ENCODE measurements at regions not wholly inside any gene's neighbourhood (a gene's known extent, or its start where the extent isn't known, plus 50 kb on each side); places are given as distances from the start of the nearest gene placed in this dataset.

DNA sequence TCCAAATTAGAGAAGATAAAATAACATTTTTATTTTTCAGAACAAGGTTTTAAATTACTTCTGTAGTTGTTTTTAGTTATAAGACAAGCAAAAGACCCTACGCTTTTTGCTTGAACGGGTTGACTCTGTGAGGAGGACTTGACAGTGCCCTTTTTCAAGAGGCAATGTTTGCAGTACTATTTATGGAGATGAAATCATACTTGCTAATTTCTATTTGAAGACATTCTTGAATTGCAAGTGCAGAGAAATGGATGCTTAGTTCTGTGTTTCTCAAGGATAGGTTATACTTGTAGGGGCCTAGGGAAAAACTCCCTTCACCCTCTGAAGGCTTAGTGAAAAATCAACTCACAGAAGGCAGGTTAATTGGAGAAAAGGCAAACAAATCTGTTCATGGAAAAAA, 1229.5 kb downstream of the REEP3 start:
- ChIA-PET POLR2A (no interaction called here), CTCF (ENCODE audit: low intra/inter-chr PET ratio, low total read pairs) (no interaction called here)
- FAIRE-seq (no peak), ATAC-seq (no peak), DNase-seq (ENCODE audit: low spot score) (no peak)
- Histone ChIP-seq H3K4me3 (replicated peaks in 1 of 3; ENCODE audit: insufficient read depth in 1 of 3, low read depth in 2 of 3, low read length in 3 of 3) (no peak overlapping the region), H3K4me2 (ENCODE audit: low read depth, low read length) (no peak overlapping the region), H3K27me3 (ENCODE audit: control insufficient read depth in 1 of 2, insufficient read depth in 2 of 2, low read length in 2 of 2) (no peaks in the 10 kb centered on the region), H3K9me3 (ENCODE audit: low read length) (no peaks in the 10 kb centered on the region), H3K36me3 (replicated peaks in 1 of 2; ENCODE audit: control insufficient read depth in 1 of 2, insufficient read depth in 2 of 2, low read length in 2 of 2) (no peaks in the 10 kb centered on the region), H3K27ac (ENCODE audit: extremely low read length, insufficient read depth, low read length) (no peak overlapping the region), H2AFZ (ENCODE audit: low read length) (no peak overlapping the region), H3K4me1 (ENCODE audit: insufficient read depth, low read length) (no peaks in the 10 kb centered on the region), H4K20me1 (ENCODE audit: insufficient read depth, low read length) (no peaks in the 10 kb centered on the region), H3K79me2 (ENCODE audit: insufficient read depth, low read length) (no peaks in the 10 kb centered on the region), H3K9ac (ENCODE audit: insufficient read depth, low read depth, low read length) (no peak overlapping the region)
- WGBS (ENCODE audit: low lambda C conversion rate): 12% methylated on average over 2 of the region's 2 CpGs
- no TSS peak for BruUV-seq (replicated peaks)
- no peak for TF ChIP-seq ZNF781 (CRISPR knock-in tag; IDR thresholded peaks at IDR 0.05; ENCODE audit: borderline replicate concordance, not compliant biosample characterization)
- intact Hi-C loops (cut with micrococcal nuclease; ENCODE audit: unreplicated experiment): no loop called here
- in situ Hi-C loops (cut with HindIII; ENCODE audit: extremely low pct_ligation_motif_present, low pct_unique_long_range_greater_than_20kb): no loop called here

DNA sequence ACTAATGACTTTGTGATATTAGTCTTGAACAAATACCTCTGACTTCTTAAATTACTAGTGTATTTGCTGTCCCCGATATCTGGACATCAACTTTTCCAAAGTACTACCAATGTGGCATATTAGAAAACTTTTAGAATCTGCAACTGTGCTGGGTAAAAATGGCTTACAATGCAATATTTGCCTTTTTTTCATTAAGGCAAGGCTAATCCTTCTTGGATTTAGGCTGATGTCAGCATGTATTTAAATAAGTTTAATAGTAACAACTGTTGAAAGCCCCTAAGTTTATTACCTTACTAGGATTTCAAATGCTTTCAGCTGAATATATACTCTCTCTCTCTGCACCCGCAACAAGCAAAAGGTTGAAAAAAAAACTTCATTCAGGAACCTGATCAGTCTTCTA, 1232.3 kb downstream of the REEP3 start:
- H4K20me1 ChIP-seq (ENCODE audit: insufficient read depth, low read length): no peaks in the 10 kb centered on the region
- no peak overlapping the region for H3K4me3 ChIP-seq (replicated peaks in 1 of 3; ENCODE audit: insufficient read depth in 1 of 3, low read depth in 2 of 3, low read length in 3 of 3)
- intact Hi-C loops (cut with micrococcal nuclease; ENCODE audit: unreplicated experiment) (no loop called here), in situ Hi-C loops (cut with HindIII; ENCODE audit: extremely low pct_ligation_motif_present, low pct_unique_long_range_greater_than_20kb) (no loop called here)
- no TSS peak for BruUV-seq (replicated peaks)
- TF ChIP-seq, protein P1, sequence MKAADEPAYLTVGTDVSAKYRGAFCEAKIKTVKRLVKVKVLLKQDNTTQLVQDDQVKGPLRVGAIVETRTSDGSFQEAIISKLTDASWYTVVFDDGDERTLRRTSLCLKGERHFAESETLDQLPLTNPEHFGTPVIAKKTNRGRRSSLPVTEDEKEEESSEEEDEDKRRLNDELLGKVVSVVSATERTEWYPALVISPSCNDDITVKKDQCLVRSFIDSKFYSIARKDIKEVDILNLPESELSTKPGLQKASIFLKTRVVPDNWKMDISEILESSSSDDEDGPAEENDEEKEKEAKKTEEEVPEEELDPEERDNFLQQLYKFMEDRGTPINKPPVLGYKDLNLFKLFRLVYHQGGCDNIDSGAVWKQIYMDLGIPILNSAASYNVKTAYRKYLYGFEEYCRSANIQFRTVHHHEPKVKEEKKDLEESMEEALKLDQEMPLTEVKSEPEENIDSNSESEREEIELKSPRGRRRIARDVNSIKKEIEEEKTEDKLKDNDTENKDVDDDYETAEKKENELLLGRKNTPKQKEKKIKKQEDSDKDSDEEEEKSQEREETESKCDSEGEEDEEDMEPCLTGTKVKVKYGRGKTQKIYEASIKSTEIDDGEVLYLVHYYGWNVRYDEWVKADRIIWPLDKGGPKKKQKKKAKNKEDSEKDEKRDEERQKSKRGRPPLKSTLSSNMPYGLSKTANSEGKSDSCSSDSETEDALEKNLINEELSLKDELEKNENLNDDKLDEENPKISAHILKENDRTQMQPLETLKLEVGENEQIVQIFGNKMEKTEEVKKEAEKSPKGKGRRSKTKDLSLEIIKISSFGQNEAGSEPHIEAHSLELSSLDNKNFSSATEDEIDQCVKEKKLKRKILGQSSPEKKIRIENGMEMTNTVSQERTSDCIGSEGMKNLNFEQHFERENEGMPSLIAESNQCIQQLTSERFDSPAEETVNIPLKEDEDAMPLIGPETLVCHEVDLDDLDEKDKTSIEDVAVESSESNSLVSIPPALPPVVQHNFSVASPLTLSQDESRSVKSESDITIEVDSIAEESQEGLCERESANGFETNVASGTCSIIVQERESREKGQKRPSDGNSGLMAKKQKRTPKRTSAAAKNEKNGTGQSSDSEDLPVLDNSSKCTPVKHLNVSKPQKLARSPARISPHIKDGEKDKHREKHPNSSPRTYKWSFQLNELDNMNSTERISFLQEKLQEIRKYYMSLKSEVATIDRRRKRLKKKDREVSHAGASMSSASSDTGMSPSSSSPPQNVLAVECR (CRISPR knock-in tag; IDR thresholded peaks at IDR 0.05; ENCODE audit: borderline replicate concordance): no peak
- TF ChIP-seq MAFF (IDR thresholded peaks at IDR 0.05; ENCODE audit: low read depth, low read length) (peak; percentile 58; the same call in 1 of the 2 replicates), RFX1 (IDR thresholded peaks at IDR 0.05) (no peak), ZFP37 (CRISPR knock-in tag; IDR thresholded peaks at IDR 0.05; ENCODE audit: borderline replicate concordance) (no peak), MAFK (conservative IDR thresholded peaks at IDR 0.05 in 1 of 2, IDR thresholded peaks at IDR 0.05 in 1 of 2; ENCODE audit: low read length in 2 of 2) (peak; percentile 42 to 74; a peak in 3 of 4 replicates)
- TF ChIP-seq, protein P2, sequence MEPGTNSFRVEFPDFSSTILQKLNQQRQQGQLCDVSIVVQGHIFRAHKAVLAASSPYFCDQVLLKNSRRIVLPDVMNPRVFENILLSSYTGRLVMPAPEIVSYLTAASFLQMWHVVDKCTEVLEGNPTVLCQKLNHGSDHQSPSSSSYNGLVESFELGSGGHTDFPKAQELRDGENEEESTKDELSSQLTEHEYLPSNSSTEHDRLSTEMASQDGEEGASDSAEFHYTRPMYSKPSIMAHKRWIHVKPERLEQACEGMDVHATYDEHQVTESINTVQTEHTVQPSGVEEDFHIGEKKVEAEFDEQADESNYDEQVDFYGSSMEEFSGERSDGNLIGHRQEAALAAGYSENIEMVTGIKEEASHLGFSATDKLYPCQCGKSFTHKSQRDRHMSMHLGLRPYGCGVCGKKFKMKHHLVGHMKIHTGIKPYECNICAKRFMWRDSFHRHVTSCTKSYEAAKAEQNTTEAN (CRISPR knock-in tag; conservative IDR thresholded peaks at IDR 0.05): no peak
- ATAC-seq (no peak), DNase-seq (ENCODE audit: low spot score) (no peak), FAIRE-seq (no peak)
- no peak overlapping the region for H3K27ac ChIP-seq (ENCODE audit: extremely low read length, insufficient read depth, low read length)
- H3K4me2 ChIP-seq (ENCODE audit: low read depth, low read length): no peak overlapping the region
- 26% methylated on average over 2 of the region's 2 CpGs for WGBS (ENCODE audit: low lambda C conversion rate)
- no peaks in the 10 kb centered on the region for H3K79me2 ChIP-seq (ENCODE audit: insufficient read depth, low read length)
- no peaks in the 10 kb centered on the region for H3K9me3 ChIP-seq (ENCODE audit: low read length)
- POLR2A ChIA-PET: no interaction called here
- H2AFZ ChIP-seq (ENCODE audit: low read length): no peak overlapping the region
- no peaks in the 10 kb centered on the region for H3K27me3 ChIP-seq (ENCODE audit: control insufficient read depth in 1 of 2, insufficient read depth in 2 of 2, low read length in 2 of 2)
- H3K4me1 ChIP-seq (ENCODE audit: insufficient read depth, low read length): no peaks in the 10 kb centered on the region
- H3K36me3 ChIP-seq (replicated peaks in 1 of 2; ENCODE audit: control insufficient read depth in 1 of 2, insufficient read depth in 2 of 2, low read length in 2 of 2): no peaks in the 10 kb centered on the region
- CTCF ChIA-PET (ENCODE audit: low intra/inter-chr PET ratio, low total read pairs): no interaction called here
- no peak overlapping the region for H3K9ac ChIP-seq (ENCODE audit: insufficient read depth, low read depth, low read length)

Data from HepG2 (cell line).